Lower leg skin (tissue), 3 donors: ENCODE measurements at regions not wholly inside any gene's neighbourhood (a gene's known extent, or its start where the extent isn't known, plus 50 kb on each side); places are given as distances from the start of the nearest gene placed in this dataset.

Source experiments
- POLR2A ChIP-seq, 2 donors: fragments of 450-650 bp; IDR thresholded peaks; one replicate each; pipeline ENCODE4 v1.6.1; 2016 to 2017; ENCODE audit warnings: antibody characterized with exemption in 2 of 2, mild to moderate bottlenecking in 1 of 2, moderate library complexity in 1 of 2
- TF ChIP-seq, protein P1 (sequence below), 3 donors: fragments of 450-650 bp; IDR thresholded peaks; one replicate each; pipeline ENCODE4 v1.5.1; 2016; ENCODE audit warnings: antibody characterized with exemption in 3 of 3, mild to moderate bottlenecking in 3 of 3, moderate library complexity in 2 of 3

DNA sequence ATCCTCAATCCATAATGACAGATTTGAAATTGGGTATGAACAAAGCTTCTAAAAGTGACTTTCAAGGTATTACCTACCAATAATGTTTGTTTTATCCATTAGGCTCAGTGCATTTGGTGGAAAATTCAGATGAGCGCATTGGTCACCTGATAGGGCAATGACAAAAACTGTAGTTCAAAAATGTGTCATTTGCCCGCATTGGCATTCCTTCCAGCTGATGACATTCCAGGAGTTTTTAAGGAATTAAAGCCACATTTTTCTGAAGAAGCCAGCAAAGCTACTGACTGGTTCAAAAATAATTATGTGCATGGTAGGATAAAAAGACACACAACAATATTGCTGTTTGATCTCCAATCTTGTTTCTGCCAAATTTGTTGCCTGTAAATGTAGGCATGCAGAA lies 473.4 kb upstream of the CPEB2 start:
- TF ChIP-seq, protein P1, sequence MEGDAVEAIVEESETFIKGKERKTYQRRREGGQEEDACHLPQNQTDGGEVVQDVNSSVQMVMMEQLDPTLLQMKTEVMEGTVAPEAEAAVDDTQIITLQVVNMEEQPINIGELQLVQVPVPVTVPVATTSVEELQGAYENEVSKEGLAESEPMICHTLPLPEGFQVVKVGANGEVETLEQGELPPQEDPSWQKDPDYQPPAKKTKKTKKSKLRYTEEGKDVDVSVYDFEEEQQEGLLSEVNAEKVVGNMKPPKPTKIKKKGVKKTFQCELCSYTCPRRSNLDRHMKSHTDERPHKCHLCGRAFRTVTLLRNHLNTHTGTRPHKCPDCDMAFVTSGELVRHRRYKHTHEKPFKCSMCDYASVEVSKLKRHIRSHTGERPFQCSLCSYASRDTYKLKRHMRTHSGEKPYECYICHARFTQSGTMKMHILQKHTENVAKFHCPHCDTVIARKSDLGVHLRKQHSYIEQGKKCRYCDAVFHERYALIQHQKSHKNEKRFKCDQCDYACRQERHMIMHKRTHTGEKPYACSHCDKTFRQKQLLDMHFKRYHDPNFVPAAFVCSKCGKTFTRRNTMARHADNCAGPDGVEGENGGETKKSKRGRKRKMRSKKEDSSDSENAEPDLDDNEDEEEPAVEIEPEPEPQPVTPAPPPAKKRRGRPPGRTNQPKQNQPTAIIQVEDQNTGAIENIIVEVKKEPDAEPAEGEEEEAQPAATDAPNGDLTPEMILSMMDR (IDR thresholded peaks at IDR 0.05), result no peak
- no peak for TF ChIP-seq POLR2A (IDR thresholded peaks at IDR 0.05)
